Loucy (cell line): ENCODE measurements at regions not wholly inside any gene's neighbourhood (a gene's known extent, or its start where the extent isn't known, plus 50 kb on each side); places are given as distances from the start of the nearest gene placed in this dataset.

Source experiments
- CTCF ChIP-seq: fragments of 200-600 bp; sonication (generic); conservative IDR thresholded peaks from 2 replicates; pipeline ENCODE4 v1.5.1; 2014; ENCODE audit warnings: mild to moderate bottlenecking, antibody characterized with exemption, low read length
- EZH2phosphoT487 ChIP-seq: fragments of 200-600 bp; IDR thresholded peaks from 2 replicates; pipeline ENCODE4 v1.6.1; 2018; ENCODE audit warnings: antibody characterized with exemption, mild to moderate bottlenecking, moderate library complexity, borderline replicate concordance

GRCh38 chr6:15751721-15752350 lies 89.0 kb upstream of the DTNBP1 start:
- TF ChIP-seq CTCF (no peak), EZH2phosphoT487 (no peak)
